HL-60 (cell line): ENCODE measurements at regions not wholly inside any gene's neighbourhood (a gene's known extent, or its start where the extent isn't known, plus 50 kb on each side); places are given as distances from the start of the nearest gene placed in this dataset.

ENCODE experiments used
- REST ChIP-seq: IDR thresholded peaks from 2 replicates; pipeline ENCODE4 v1.6.1; 2012; ENCODE audit warnings: low read depth; ENCODE audit not compliant: insufficient replicate concordance
- SPI1 ChIP-seq: IDR thresholded peaks from 2 replicates; pipeline ENCODE4 v1.6.1; 2012; ENCODE audit warnings: low read depth, mild to moderate bottlenecking, borderline replicate concordance
- TF ChIP-seq, protein P1 (sequence below): IDR thresholded peaks from one replicate; pipeline ENCODE4 v1.5.1; 2011; ENCODE audit warnings: low read length, control low read depth, inconsistent platforms; ENCODE audit not compliant: insufficient read depth

DNA sequence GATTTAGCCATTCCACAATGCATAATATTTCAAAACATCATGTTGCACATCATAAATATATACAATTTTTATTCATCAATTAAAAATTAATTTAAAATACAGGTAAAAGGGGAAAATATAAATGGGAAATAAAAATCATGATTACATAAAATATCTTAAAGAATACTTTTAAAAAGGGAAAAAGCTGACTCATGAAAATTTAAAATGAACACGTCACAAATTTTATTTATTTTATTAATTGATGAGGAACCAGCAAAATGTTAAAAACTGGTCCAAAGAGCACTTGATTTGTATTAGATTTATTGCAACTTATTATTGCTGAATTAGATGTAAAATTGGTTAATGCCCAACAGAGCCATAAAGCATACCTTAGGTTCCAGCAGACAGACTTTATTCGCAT lies 78.5 kb upstream of the ANK2 start:
- TF ChIP-seq, protein P1, sequence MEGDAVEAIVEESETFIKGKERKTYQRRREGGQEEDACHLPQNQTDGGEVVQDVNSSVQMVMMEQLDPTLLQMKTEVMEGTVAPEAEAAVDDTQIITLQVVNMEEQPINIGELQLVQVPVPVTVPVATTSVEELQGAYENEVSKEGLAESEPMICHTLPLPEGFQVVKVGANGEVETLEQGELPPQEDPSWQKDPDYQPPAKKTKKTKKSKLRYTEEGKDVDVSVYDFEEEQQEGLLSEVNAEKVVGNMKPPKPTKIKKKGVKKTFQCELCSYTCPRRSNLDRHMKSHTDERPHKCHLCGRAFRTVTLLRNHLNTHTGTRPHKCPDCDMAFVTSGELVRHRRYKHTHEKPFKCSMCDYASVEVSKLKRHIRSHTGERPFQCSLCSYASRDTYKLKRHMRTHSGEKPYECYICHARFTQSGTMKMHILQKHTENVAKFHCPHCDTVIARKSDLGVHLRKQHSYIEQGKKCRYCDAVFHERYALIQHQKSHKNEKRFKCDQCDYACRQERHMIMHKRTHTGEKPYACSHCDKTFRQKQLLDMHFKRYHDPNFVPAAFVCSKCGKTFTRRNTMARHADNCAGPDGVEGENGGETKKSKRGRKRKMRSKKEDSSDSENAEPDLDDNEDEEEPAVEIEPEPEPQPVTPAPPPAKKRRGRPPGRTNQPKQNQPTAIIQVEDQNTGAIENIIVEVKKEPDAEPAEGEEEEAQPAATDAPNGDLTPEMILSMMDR = no peak
- TF ChIP-seq SPI1 (no peak), REST (no peak)
